Peyer's patch (tissue), 4 donors: ENCODE measurements at regions not wholly inside any gene's neighbourhood (a gene's known extent, or its start where the extent isn't known, plus 50 kb on each side); places are given as distances from the start of the nearest gene placed in this dataset.

Experiments
- DNase-seq, 3 donors: peaks; one replicate each; pipeline ENCODE4 v3.0.0-alpha.2; 2017 to 2019
- H3K27ac ChIP-seq, 4 donors: fragments of 200-600 bp; sonication (generic); one replicate each; pipeline ENCODE4 v1.5.1; 2016 to 2019
- H3K27me3 ChIP-seq, 2 donors: fragments of 200-600 bp; sonication (generic); one replicate each; pipeline ENCODE4 v1.5.1; 2019
- H3K36me3 ChIP-seq, 3 donors: fragments of 200-600 bp; sonication (generic); one replicate each; pipeline ENCODE4 v1.5.1; 2016 to 2019
- H3K4me1 ChIP-seq, 4 donors: fragments of 200-600 bp; sonication (generic); one replicate each; pipeline ENCODE4 v1.5.1; 2016 to 2019
- H3K4me3 ChIP-seq, 4 donors: fragments of 200-600 bp; sonication (generic); 1 replicate in 3 of 4; 2 replicates in 1 of 4; pipeline ENCODE4 v1.5.1; 2016 to 2019; ENCODE audit warnings: mild to moderate bottlenecking in 1 of 4
- H3K9me3 ChIP-seq, 4 donors: fragments of 200-600 bp; sonication (generic); one replicate each; pipeline ENCODE4 v1.5.1; 2016 to 2019; ENCODE audit warnings: mild to moderate bottlenecking in 1 of 4
- POLR2A ChIP-seq, 2 donors: fragments of 450-650 bp; IDR thresholded peaks; one replicate each; pipeline ENCODE4 v1.5.1; 2017; ENCODE audit warnings: antibody characterized with exemption in 2 of 2, mild to moderate bottlenecking in 2 of 2, moderate library complexity in 2 of 2
- TF ChIP-seq, protein P1 (sequence below), 6 experiments: fragments of 450-650 bp in 4 of 6; fragments of 200-600 bp in 2 of 6; sonication (generic) in 1 of 6; IDR thresholded peaks; one replicate each; pipeline ENCODE4 v1.5.1; 2017 to 2019; ENCODE audit warnings: antibody characterized with exemption in 6 of 6, mild to moderate bottlenecking in 3 of 6, moderate library complexity in 1 of 6

DNA sequence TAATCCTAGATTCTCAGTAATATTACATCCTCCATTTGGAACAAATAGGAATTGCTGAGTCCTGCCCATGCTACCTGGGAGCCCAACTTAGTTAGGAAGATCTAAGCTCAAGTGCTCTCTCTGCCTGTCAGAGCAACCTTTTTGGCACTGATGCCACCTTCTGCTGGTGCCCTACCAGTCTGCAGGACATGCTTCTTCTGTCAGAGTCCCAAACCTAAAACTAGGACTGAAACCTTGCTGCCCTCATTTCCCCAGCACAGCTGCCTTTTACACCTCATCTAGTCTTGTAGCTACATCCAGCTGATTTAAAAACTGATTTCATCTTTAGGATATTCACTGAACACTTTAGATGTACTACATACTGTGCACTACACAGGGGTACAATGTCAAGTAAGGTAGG, 118.7 kb downstream of the LYPLAL1 start:
- H3K36me3 ChIP-seq = no peaks in the 10 kb centered on the region
- no peak for TF ChIP-seq POLR2A (IDR thresholded peaks at IDR 0.05)
- TF ChIP-seq, protein P1, sequence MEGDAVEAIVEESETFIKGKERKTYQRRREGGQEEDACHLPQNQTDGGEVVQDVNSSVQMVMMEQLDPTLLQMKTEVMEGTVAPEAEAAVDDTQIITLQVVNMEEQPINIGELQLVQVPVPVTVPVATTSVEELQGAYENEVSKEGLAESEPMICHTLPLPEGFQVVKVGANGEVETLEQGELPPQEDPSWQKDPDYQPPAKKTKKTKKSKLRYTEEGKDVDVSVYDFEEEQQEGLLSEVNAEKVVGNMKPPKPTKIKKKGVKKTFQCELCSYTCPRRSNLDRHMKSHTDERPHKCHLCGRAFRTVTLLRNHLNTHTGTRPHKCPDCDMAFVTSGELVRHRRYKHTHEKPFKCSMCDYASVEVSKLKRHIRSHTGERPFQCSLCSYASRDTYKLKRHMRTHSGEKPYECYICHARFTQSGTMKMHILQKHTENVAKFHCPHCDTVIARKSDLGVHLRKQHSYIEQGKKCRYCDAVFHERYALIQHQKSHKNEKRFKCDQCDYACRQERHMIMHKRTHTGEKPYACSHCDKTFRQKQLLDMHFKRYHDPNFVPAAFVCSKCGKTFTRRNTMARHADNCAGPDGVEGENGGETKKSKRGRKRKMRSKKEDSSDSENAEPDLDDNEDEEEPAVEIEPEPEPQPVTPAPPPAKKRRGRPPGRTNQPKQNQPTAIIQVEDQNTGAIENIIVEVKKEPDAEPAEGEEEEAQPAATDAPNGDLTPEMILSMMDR (IDR thresholded peaks at IDR 0.05) = no peak
- H3K27me3 ChIP-seq = no peaks in the 10 kb centered on the region
- H3K9me3 ChIP-seq = no peaks in the 10 kb centered on the region
- H3K4me1 ChIP-seq = no peaks in the 10 kb centered on the region
- no peak for DNase-seq
- H3K4me3 ChIP-seq = no peak overlapping the region
- no peak overlapping the region for H3K27ac ChIP-seq

GRCh38 chr1:219289171-219289570, 115.5 kb downstream of the LYPLAL1 start:
- Histone ChIP-seq H3K4me3 (no peak overlapping the region), H3K27me3 (no peaks in the 10 kb centered on the region), H3K9me3 (no peaks in the 10 kb centered on the region), H3K4me1 (no peaks in the 10 kb centered on the region), H3K36me3 (no peaks in the 10 kb centered on the region), H3K27ac (no peak overlapping the region)
- no peak for DNase-seq
- TF ChIP-seq, protein P1 (IDR thresholded peaks at IDR 0.05) = no peak
- TF ChIP-seq POLR2A (IDR thresholded peaks at IDR 0.05) = no peak

- TF ChIP-seq, protein P1 (IDR thresholded peaks at IDR 0.05) = no peak
- no peak for TF ChIP-seq POLR2A (IDR thresholded peaks at IDR 0.05)
- H3K36me3 ChIP-seq = no peaks in the 10 kb centered on the region
Observed at GRCh38 chr1:219283541-219283940, 109.9 kb downstream of the LYPLAL1 start.

GRCh38 chr1:219281831-219282230, 108.2 kb downstream of the LYPLAL1 start:
- no peaks in the 10 kb centered on the region for H3K4me1 ChIP-seq
- no peaks in the 10 kb centered on the region for H3K27me3 ChIP-seq
- no peaks in the 10 kb centered on the region for H3K36me3 ChIP-seq
- TF ChIP-seq, protein P1 (IDR thresholded peaks at IDR 0.05) = no peak
- TF ChIP-seq POLR2A (IDR thresholded peaks at IDR 0.05) = no peak
- H3K27ac ChIP-seq = no peak overlapping the region
- no peak for DNase-seq
- no peaks in the 10 kb centered on the region for H3K9me3 ChIP-seq
- no peak overlapping the region for H3K4me3 ChIP-seq

More at GRCh38 chr1:219283541-219283940, 109.9 kb downstream of the LYPLAL1 start:
- DNase-seq = no peak
- no peaks in the 10 kb centered on the region for H3K27me3 ChIP-seq
- no peak overlapping the region for H3K4me3 ChIP-seq
- H3K9me3 ChIP-seq = no peaks in the 10 kb centered on the region
- H3K27ac ChIP-seq = no peak overlapping the region
- H3K4me1 ChIP-seq = no peaks in the 10 kb centered on the region

GRCh38 chr1:219279017-219279770, 105.5 kb downstream of the LYPLAL1 start:
- Histone ChIP-seq H3K27ac (no peak overlapping the region), H3K36me3 (no peaks in the 10 kb centered on the region), H3K27me3 (no peaks in the 10 kb centered on the region), H3K4me3 (no peak overlapping the region), H3K9me3 (no peaks in the 10 kb centered on the region), H3K4me1 (no peaks in the 10 kb centered on the region)
- DNase-seq = no peak
- TF ChIP-seq POLR2A (IDR thresholded peaks at IDR 0.05) = no peak
- TF ChIP-seq, protein P1 (IDR thresholded peaks at IDR 0.05) = no peak
